Panc1 (cell line): ENCODE measurements at regions not wholly inside any gene's neighbourhood (a gene's known extent, or its start where the extent isn't known, plus 50 kb on each side); places are given as distances from the start of the nearest gene placed in this dataset.

ENCODE experiments used
- ATAC-seq: fragments of 200-7000 bp; cut with Tn5 transposase; 2 replicates; pipeline ENCODE4 v1.9.1; 2020; ENCODE audit warnings: mild to moderate bottlenecking, moderate library complexity
- BruUV-seq: library from RNA; stranded (reverse); fragments of 400-500 nt; replicated peaks from 2 replicates; lab custom pipeline; 2021; lab: Mats Ljungman, UMichigan
- CTCF ChIA-PET: fragments of 300-600 bp; sonication (Branson Sonifier 250); formaldehyde crosslinking; loops from one replicate; lab custom pipeline; 2022; ENCODE audit warnings: antibody characterized with exemption; lab: Charles Lee
- POLR2A ChIA-PET: fragments of 300-600 bp; sonication (Branson Sonifier 250); formaldehyde crosslinking; loops from one replicate; lab custom pipeline; 2022; ENCODE audit warnings: antibody characterized with exemption; lab: Charles Lee
- DNase-seq: peaks from one replicate; pipeline ENCODE4 v3.0.0-alpha.2; 2010; ENCODE audit warnings: low read depth, low spot score
- H3K27ac ChIP-seq: 2 replicates; pipeline ENCODE4 v1.5.1; 2011; ENCODE audit warnings: mild to moderate bottlenecking, low read length, inconsistent platforms
- H3K27me3 ChIP-seq: fragments of 200-500 bp; sonication (Bioruptor generic); 2 replicates; pipeline ENCODE4 v1.6.0; 2014; ENCODE audit warnings: low read length, inconsistent platforms; ENCODE audit not compliant: control insufficient read depth, insufficient read depth
- H3K36me3 ChIP-seq: fragments of 200-500 bp; sonication (Bioruptor generic); 2 replicates; pipeline ENCODE4 v1.5.1; 2014; ENCODE audit warnings: inconsistent platforms, mild to moderate bottlenecking, low read length, moderate library complexity; ENCODE audit not compliant: control insufficient read depth, insufficient read depth
- H3K4me1 ChIP-seq: 2 replicates; pipeline ENCODE4 v1.5.1; 2011; ENCODE audit warnings: inconsistent platforms, mild to moderate bottlenecking, low read length, moderate library complexity; ENCODE audit not compliant: control insufficient read depth, insufficient read depth
- H3K4me3 ChIP-seq, 2 experiments: 2 replicates each; pipeline ENCODE4 v1.5.1; 2011 to 2012; ENCODE audit warnings: low read depth in 2 of 2, low read length in 2 of 2, mild to moderate bottlenecking in 2 of 2, inconsistent platforms in 1 of 2, moderate library complexity in 1 of 2
- H3K9me3 ChIP-seq: fragments of 200-500 bp; sonication (Bioruptor generic); 2 replicates; pipeline ENCODE4 v1.5.1; 2014; ENCODE audit warnings: low read depth, mild to moderate bottlenecking, inconsistent platforms, low read length, moderate library complexity; ENCODE audit not compliant: control insufficient read depth, insufficient read depth
- POLR2AphosphoS5 ChIP-seq: IDR thresholded peaks from 2 replicates; pipeline ENCODE4 v1.6.1; 2012; ENCODE audit warnings: mild to moderate bottlenecking, low read depth, low read length, moderate library complexity
- REST ChIP-seq, 2 experiments: IDR thresholded peaks; 2 replicates each; pipeline ENCODE4 v1.6.1; 2011 to 2012; ENCODE audit warnings: low read depth in 2 of 2, control low read depth in 1 of 2, low read length in 1 of 2, mild to moderate bottlenecking in 1 of 2, moderate library complexity in 1 of 2; ENCODE audit not compliant: insufficient read depth in 1 of 2
- SIN3A ChIP-seq: IDR thresholded peaks from 2 replicates; pipeline ENCODE4 v1.6.1; 2012; ENCODE audit warnings: low read depth, mild to moderate bottlenecking, low read length, moderate library complexity, borderline replicate concordance; ENCODE audit not compliant: insufficient read depth
- TCF7L2 ChIP-seq: IDR thresholded peaks from 2 replicates; pipeline ENCODE4 v1.6.1; 2011; ENCODE audit warnings: mild to moderate bottlenecking, low read depth, low read length, inconsistent platforms
- in situ Hi-C: cut with HindIII; loops from 2 replicates; pipeline ENCODE4 v1.10.0; 2016; ENCODE audit warnings: low sequenced_read_pairs, low pct_unique_long_range_greater_than_20kb
- intact Hi-C: fragments of 100-400 bp; cut with micrococcal nuclease; formaldehyde crosslinking; loops from one replicate; pipeline ENCODE4 v1.10.0; 2022; ENCODE audit not compliant: unreplicated experiment
- TF ChIP-seq, protein P1 (sequence below): fragments of 450-650 bp; IDR thresholded peaks from 2 replicates; pipeline ENCODE4 v1.5.1; 2017; ENCODE audit warnings: mild to moderate bottlenecking

DNA sequence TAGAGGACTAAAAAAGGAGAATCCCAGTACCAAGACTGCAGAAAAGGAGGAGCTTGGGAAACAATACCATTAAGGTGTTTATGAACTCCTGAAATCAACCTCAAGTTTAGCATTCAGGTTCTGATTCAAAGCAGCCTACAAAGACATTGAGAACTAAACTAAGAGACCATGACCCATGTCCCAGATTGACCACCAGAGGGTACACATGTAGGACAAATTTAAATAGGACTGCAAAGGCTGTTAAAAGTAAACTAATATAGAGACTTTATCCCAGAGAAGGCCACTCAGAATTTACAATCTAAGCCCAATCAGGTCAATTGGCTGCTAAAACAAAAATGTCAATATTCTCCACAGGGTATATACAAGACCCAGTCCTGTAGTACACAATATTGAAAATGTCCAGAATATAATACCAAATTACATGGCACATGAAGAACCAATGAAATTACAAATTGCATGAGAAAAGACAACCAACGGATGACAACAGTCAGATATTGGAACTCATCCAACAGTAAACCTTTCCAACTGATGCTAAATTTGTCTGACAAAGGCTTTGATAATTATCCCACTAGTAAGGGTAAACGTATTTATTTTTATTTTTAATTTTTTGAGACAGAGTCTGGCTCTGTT, 682.4 kb downstream of the UQCRFS1 start:
- no peak overlapping the region for H3K4me3 ChIP-seq
- H3K9me3 ChIP-seq, result no peaks in the 10 kb centered on the region
- TF ChIP-seq POLR2AphosphoS5 (no peak), REST (IDR thresholded peaks at IDR 0.05; ENCODE audit: insufficient read depth in 1 of 2, low read depth in 2 of 2, low read length in 1 of 2) (no peak), TCF7L2 (no peak), SIN3A (no peak)
- in situ Hi-C loops, result no loop called here
- ChIA-PET CTCF (no interaction called here), POLR2A (no interaction called here)
- intact Hi-C loops, result no loop called here
- H3K27me3 ChIP-seq, result no peaks in the 10 kb centered on the region
- BruUV-seq, result no TSS peak
- no peaks in the 10 kb centered on the region for H3K4me1 ChIP-seq
- H3K36me3 ChIP-seq, result no peaks in the 10 kb centered on the region
- no peak overlapping the region for H3K27ac ChIP-seq
- ATAC-seq, result no peak
- DNase-seq, result no peak

GRCh38 chr19:28526038-28526437, 686.9 kb downstream of the UQCRFS1 start:
- in situ Hi-C loops, result no loop called here
- Histone ChIP-seq H3K4me3 (no peak overlapping the region), H3K27ac (no peak overlapping the region), H3K36me3 (no peaks in the 10 kb centered on the region), H3K27me3 (no peaks in the 10 kb centered on the region), H3K4me1 (no peaks in the 10 kb centered on the region), H3K9me3 (no peaks in the 10 kb centered on the region; the same call in 1 of the 2 replicates)
- ChIA-PET CTCF (no interaction called here), POLR2A (no interaction called here)
- ATAC-seq, result no peak
- DNase-seq, result no peak
- TF ChIP-seq REST (IDR thresholded peaks at IDR 0.05; ENCODE audit: insufficient read depth in 1 of 2, low read depth in 2 of 2, low read length in 1 of 2) (no peak), SIN3A (no peak), TCF7L2 (no peak), POLR2AphosphoS5 (no peak)
- TF ChIP-seq, protein P1, sequence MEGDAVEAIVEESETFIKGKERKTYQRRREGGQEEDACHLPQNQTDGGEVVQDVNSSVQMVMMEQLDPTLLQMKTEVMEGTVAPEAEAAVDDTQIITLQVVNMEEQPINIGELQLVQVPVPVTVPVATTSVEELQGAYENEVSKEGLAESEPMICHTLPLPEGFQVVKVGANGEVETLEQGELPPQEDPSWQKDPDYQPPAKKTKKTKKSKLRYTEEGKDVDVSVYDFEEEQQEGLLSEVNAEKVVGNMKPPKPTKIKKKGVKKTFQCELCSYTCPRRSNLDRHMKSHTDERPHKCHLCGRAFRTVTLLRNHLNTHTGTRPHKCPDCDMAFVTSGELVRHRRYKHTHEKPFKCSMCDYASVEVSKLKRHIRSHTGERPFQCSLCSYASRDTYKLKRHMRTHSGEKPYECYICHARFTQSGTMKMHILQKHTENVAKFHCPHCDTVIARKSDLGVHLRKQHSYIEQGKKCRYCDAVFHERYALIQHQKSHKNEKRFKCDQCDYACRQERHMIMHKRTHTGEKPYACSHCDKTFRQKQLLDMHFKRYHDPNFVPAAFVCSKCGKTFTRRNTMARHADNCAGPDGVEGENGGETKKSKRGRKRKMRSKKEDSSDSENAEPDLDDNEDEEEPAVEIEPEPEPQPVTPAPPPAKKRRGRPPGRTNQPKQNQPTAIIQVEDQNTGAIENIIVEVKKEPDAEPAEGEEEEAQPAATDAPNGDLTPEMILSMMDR, result no peak
- intact Hi-C loops, result no loop called here
- no TSS peak for BruUV-seq
